Ecto neural progenitor cell (in vitro differentiated cells): ENCODE measurements at regions not wholly inside any gene's neighbourhood (a gene's known extent, or its start where the extent isn't known, plus 50 kb on each side); places are given as distances from the start of the nearest gene placed in this dataset.

Source experiments
- DNase-seq: peaks from one replicate; pipeline ENCODE4 v3.0.0-alpha.2; 2018; ENCODE audit warnings: low spot score

GRCh38 chr7:38002689-38003088 is 82.2 kb downstream of the EPDR1 start:
- no peak for DNase-seq

GRCh38 chr7:38006559-38006958 is 86.1 kb downstream of the EPDR1 start:
- DNase-seq: no peak

DNA sequence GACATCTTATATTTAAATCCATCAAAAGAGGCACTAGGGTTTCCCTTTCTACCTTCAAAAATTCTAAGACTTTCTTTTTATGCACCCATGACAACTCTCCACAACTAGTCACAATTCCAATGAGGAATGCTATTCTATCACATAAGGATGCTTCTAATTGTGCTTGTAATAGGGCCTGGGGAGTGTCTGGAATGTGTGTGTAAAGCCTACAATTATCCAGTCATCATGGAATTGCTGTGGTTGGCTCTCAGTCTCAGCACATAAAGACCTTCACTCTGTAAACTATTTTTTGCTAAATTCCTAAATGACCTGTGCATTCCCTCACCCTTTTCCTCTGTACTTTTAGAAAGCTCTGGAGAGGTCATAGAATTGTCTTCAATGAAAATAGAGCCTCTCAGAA is 86.7 kb downstream of the EPDR1 start:
- no peak for DNase-seq

GRCh38 chr7:38013246-38013645 is 92.8 kb downstream of the EPDR1 start:
- DNase-seq: no peak

DNA sequence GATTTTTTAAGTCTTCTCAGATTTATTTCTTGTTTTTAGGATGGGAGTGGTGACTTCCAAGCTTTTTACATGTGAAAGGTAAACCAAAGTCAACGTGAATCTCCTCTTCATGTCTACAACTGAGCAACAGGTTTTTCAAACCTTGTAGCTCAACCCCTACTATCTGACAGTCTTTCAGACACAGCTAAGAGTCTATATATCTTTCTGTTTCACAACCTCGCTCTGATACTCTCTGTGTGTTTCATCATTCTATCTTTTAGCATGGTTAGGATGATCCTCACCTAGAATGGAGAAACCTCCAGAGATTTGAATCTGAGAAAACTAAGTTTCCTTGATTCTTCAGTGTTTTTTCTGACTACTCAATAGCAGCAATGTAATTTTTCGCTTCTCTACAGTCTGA is 96.1 kb downstream of the EPDR1 start:
- no peak for DNase-seq

DNA sequence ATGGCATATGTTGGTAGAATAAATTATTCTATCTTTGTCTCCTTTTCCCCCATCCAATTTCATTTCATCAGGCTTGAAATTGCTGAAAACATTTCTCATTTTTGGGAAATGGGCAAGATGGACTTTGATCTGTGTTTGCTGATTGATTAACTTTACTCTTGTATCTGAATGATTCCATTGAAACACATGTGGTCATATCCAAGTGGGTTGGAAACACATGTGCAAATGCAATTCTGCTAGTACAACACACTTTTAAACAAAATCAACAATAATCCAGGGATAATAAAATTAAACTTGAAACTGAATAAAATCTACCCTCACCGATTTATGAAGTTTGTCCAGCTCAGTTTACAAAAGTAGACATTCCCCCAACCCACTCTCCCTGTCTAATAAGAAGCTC is 96.9 kb downstream of the EPDR1 start:
- no peak for DNase-seq

- DNase-seq: no peak
Measured at GRCh38 chr7:38020121-38020785, 99.8 kb downstream of the EPDR1 start.

DNA sequence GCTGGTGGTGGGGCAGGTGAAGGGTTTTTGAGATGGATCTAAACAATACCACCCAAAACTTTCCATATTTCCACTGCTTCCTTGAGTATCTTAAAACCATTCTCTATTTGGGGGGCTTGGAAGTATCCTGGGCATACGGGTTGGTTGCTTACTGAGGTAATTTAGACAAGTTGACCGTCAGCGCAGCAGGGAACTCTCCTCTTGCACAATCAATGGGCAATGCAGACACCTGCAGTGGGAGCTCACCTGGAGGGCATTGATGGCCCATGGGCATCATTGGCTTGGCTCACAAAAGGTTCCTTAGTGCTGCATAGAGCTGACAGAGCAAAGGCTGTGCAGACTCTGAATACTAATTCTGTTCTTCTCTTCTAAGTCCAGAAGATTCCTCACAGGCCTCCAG is 101.5 kb downstream of the EPDR1 start:
- DNase-seq: no peak

DNA sequence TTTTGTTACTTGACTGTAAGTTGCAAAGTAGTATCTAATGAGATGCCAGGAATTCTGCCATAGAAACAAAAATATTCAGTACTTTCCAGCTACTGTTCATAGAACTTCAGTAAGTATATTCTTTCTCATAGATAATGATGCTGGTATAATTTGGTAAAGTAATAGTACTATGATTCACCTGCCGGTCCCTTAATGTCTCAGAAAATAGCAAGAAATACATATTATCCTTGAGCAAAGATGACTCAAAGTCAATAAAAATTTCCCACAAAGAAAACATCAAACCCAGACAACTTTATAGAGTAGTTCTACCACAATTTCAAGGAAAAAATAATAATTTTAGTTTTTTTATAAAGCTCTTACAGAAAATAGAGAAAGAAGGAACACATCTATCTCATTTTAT is 105.4 kb downstream of the EPDR1 start:
- DNase-seq: no peak

- DNase-seq: no peak
Measured at GRCh38 chr7:38027884-38028455, 107.5 kb downstream of the EPDR1 start.

GRCh38 chr7:38034062-38034908 is 113.8 kb downstream of the EPDR1 start:
- no peak for DNase-seq

- no peak for DNase-seq
Measured at GRCh38 chr7:38040831-38041230, 120.4 kb downstream of the EPDR1 start.

DNA sequence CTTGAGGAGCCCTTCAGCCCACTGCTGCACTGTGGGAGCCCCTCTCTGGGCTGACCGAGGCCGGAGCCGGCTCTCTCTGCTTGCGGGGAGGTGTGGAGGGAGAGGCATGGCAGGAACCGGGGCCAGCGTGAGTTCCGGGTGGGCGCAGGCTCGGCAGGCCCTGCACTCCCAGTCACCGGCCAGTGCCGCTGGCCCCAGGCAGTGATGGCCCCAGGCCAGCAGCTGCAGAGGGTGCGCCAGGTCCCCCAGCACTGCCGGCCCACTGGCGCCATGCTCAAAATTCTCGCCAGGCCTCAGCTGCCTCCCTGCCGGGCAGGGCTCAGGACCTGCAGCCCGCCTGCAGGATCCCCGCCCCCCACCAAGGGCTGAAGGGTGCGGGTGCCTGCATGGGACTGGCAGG is 128.4 kb upstream of the STARD3NL start:
- DNase-seq: no peak

DNA sequence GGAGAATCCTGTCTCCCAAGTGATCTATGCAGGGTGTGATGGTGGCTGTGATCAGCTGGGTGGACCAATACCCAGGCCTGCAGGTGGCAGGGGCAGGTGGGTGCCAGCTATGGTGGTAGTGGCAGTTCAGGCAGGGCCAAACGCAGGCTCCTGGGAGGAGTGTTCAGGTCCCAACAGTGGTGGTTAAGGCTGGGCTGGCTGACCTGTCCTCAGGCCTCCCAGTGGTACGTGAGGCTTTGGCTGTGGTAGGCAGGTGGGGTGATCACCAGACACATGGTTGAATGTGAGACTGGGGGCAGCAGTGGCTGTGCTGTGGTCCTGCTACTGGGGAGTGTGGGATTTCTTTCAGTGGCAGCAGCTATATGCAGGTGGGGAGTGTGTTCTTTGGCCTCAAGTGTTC is 126.7 kb upstream of the STARD3NL start:
- DNase-seq: no peak

DNA sequence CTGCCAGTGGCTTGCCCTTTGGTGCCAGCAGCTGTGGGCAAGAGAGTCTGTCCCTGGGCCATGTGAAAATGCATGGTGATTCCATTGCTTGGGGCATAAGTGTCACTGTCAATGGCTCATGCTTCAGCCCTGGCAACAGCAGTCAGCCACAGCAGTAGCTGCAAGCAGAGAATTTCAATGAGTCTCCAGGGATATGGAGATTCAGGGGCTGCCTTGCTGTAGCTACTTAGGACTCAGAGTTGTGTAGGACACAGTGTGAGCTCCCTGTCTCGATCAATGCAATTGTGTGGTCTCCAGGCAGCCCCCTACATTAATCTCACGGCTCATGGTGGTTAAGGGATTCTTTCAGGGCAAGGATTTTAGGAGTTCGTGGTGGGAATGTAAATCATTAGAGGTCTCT is 126.3 kb upstream of the STARD3NL start:
- no peak for DNase-seq

- DNase-seq: no peak
Measured at GRCh38 chr7:38052786-38053185, 125.3 kb upstream of the STARD3NL start.

- no peak for DNase-seq
Measured at GRCh38 chr7:38054199-38054598, 123.8 kb upstream of the STARD3NL start.

DNA sequence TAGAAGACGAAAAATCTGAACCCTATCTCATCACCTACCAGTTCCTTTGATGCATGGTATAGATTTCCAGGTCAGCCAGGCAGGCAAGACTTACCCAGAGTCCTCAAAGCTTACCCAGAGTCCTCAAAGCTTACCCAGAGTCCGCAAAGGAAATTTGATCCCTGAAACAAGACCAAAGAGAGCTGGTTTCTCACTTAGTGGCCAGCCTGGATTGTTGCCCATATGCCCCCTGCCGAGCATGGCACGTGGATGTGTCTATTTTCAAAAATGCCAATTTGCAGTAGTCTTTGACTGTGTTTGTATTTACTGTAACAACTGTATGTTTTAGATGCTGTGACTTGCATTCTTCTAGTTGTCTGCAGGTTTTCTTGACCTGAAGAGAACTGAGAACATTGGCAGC is 120.2 kb upstream of the STARD3NL start:
- no peak for DNase-seq

DNA sequence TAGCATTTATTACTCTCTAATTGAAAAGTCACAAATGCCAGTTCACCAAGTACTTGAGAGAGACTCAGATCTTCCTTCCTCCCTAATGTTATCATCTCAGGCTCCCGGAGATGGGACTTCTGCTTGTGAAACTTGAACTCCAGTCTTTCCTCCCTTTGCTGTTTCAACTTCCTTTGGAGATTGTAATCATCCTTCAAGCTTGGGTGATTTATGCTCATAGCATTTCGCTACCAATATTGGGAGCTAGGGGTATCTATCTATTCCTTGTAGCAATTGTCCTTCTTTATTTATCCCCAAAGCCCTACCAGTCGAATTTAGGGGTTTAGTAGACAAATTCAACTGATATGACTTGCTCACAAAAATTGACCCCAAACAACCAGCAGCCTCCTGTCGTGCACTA is 117.9 kb upstream of the STARD3NL start:
- no peak for DNase-seq

GRCh38 chr7:38060637-38061036 is 117.4 kb upstream of the STARD3NL start:
- DNase-seq: no peak

DNA sequence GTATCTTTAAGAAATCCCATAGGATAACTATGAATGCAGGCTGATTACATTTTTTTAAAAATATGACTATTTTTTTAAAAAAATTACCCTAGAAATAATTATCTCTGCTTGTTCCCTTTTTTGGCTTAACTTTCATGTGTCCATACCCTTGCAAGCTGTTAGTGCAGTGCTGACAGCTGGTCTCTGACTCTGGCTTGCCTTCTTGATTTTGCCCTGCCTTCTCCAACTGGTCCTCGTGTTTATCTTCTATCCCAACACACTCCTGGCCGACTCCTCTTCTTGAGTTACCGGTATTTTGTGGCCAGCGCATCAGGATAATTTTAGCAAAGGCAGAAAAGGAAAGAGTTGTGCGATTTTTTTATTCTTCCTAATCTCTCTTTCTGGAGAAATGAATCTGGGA is 111.7 kb upstream of the STARD3NL start:
- DNase-seq: no peak

- DNase-seq: no peak
Measured at GRCh38 chr7:38068461-38068860, 109.6 kb upstream of the STARD3NL start.

DNA sequence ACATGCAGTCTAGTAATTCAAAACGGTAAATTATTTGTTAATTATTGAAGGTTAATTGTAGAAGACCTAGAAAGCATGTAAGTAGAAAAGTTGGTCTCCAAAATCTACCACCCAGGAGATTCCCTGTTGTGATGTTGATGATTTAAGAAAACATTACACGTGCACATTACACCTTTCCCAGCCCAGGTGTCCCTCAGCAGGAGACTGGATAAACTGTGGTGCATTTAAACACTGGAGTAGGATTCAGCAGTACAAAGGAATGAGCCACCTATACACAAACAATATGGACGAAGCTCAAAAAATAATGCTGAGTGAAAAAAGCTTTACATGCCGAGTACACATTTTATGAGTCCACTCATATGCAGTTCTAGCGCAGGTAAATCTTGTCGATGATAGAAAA is 109.0 kb upstream of the STARD3NL start:
- DNase-seq: no peak
